B cell (primary cell): ENCODE measurements at regions not wholly inside any gene's neighbourhood (a gene's known extent, or its start where the extent isn't known, plus 50 kb on each side); places are given as distances from the start of the nearest gene placed in this dataset.
"Not testable (repeated sequence)": the region's sequence is repeated elsewhere in the genome, so short reads cannot be mapped to it uniquely, and the experiment has no call there.

Source experiments
- ATAC-seq: fragments of 200-7000 bp; cut with Tn5 transposase; one replicate; pipeline ENCODE4 v1.10.0; 2021; ENCODE audit warnings: low read depth, mild to moderate bottlenecking, moderate number of reproducible peaks, moderate library complexity
- CTCF ChIA-PET: fragments of 350-600 bp; sonication (Branson Sonifier 250); formaldehyde crosslinking; loops from one replicate; lab custom pipeline; 2021; ENCODE audit warnings: antibody characterized with exemption, inconsistent platforms; lab: Charles Lee
- POLR2A ChIA-PET: fragments of 350-600 bp; sonication (Branson Sonifier 250); formaldehyde crosslinking; loops from one replicate; lab custom pipeline; 2021; ENCODE audit warnings: antibody characterized with exemption; lab: Charles Lee
- DNase-seq: peaks from one replicate; pipeline ENCODE4 v3.0.0; 2013
- H2AFZ ChIP-seq: 2 replicates; pipeline ENCODE4 v1.6.1; 2012; ENCODE audit warnings: mild to moderate bottlenecking, low read depth, low read length; ENCODE audit not compliant: insufficient read depth, poor library complexity, severe bottlenecking
- H3K27ac ChIP-seq, 2 donors: 1 replicate in 1 of 2; 2 replicates in 1 of 2; pipeline ENCODE4 v1.5.1; 2012 to 2013; ENCODE audit warnings: low read length in 2 of 2, mild to moderate bottlenecking in 2 of 2, moderate library complexity in 1 of 2
- H3K27me3 ChIP-seq, 4 experiments: fragments of 200-600 bp in 1 of 4; sonication (generic) in 1 of 4; replicated peaks in 1 of 4; 1 replicate in 2 of 4; 2 replicates in 2 of 4; pipeline versions ENCODE4 v1.6.1 to v1.7.0; 2013 to 2016; ENCODE audit warnings: low read length in 3 of 4, mild to moderate bottlenecking in 2 of 4, mixed read lengths in 1 of 4, moderate library complexity in 1 of 4; ENCODE audit not compliant: insufficient read depth in 4 of 4, control insufficient read depth in 3 of 4; ENCODE audit errors: control extremely low read depth in 1 of 4
- H3K36me3 ChIP-seq, 2 experiments: replicated peaks in 1 of 2; 1 replicate in 1 of 2; 2 replicates in 1 of 2; pipeline versions ENCODE4 v1.6.1 to v1.7.1; 2013; ENCODE audit warnings: low read length in 1 of 2; ENCODE audit not compliant: insufficient read depth in 2 of 2, control insufficient read depth in 1 of 2; ENCODE audit errors: control extremely low read depth in 1 of 2, extremely low read depth in 1 of 2
- H3K4me1 ChIP-seq, 2 donors: fragments of 200-600 bp in 1 of 2; sonication (generic) in 1 of 2; 1 replicate in 1 of 2; 2 replicates in 1 of 2; pipeline versions ENCODE4 v1.5.1 to v1.6.1; 2013 to 2017; ENCODE audit warnings: low read length in 2 of 2; ENCODE audit not compliant: control insufficient read depth in 2 of 2, insufficient read depth in 2 of 2
- H3K4me2 ChIP-seq: replicated peaks from 2 replicates; pipeline ENCODE3; 2012; ENCODE audit warnings: mild to moderate bottlenecking, low read depth, low read length; ENCODE audit not compliant: poor library complexity, severe bottlenecking
- H3K4me3 ChIP-seq, 5 experiments: fragments of 200-600 bp in 1 of 5; sonication (generic) in 1 of 5; 1 replicate in 3 of 5; 2 replicates in 2 of 5; pipeline versions ENCODE4 v1.5.1 to v1.7.0; 2011 to 2016; ENCODE audit warnings: low read length in 4 of 5, mild to moderate bottlenecking in 4 of 5, low read depth in 2 of 5, control low read depth in 1 of 5, moderate library complexity in 1 of 5; ENCODE audit not compliant: insufficient read depth in 1 of 5; ENCODE audit errors: control extremely low read depth in 1 of 5, extremely low read depth in 1 of 5
- H3K79me2 ChIP-seq: fragments of 200-600 bp; sonication (generic); one replicate; pipeline ENCODE4 v1.6.0; 2016; ENCODE audit warnings: low read length; ENCODE audit not compliant: control insufficient read depth, insufficient read depth
- H3K9ac ChIP-seq: fragments of 200-600 bp; sonication (generic); 2 replicates; pipeline ENCODE4 v1.6.1; 2017; ENCODE audit warnings: mild to moderate bottlenecking, low read length, moderate library complexity
- H3K9me3 ChIP-seq, 3 donors: one replicate each; pipeline versions ENCODE4 v1.6.1 to v1.7.1; 2013; ENCODE audit warnings: low read length in 2 of 3; ENCODE audit not compliant: control insufficient read depth in 2 of 3, insufficient read depth in 1 of 3; ENCODE audit errors: control extremely low read depth in 1 of 3
- H4K20me1 ChIP-seq: 2 replicates; pipeline ENCODE4 v1.6.0; 2012; ENCODE audit warnings: mild to moderate bottlenecking, low read length; ENCODE audit not compliant: insufficient read depth, control insufficient read depth, poor library complexity, severe bottlenecking
- H3K27ac Mint-ChIP-seq: one replicate; pipeline ENCODE4 v1.8.0; 2021; ENCODE audit warnings: mixed read lengths
- H3K27me3 Mint-ChIP-seq: one replicate; pipeline ENCODE4 v1.8.0; 2021; ENCODE audit warnings: mixed read lengths
- H3K4me1 Mint-ChIP-seq: one replicate; pipeline ENCODE4 v1.8.0; 2021; ENCODE audit warnings: mixed read lengths
- H3K4me3 Mint-ChIP-seq: one replicate; pipeline ENCODE4 v1.8.0; 2021; ENCODE audit warnings: mixed read lengths
- H3K9me3 Mint-ChIP-seq: one replicate; pipeline ENCODE4 v1.8.0; 2022; ENCODE audit warnings: mixed read lengths; ENCODE audit not compliant: insufficient read depth
- CTCF ChIP-seq: fragments of 200-600 bp; IDR thresholded peaks from one replicate; pipeline ENCODE4 v1.8.0; 2022; ENCODE audit warnings: antibody characterized with exemption, mild to moderate bottlenecking
- EZH2 ChIP-seq: IDR thresholded peaks from 2 replicates; pipeline ENCODE4 v1.6.1; 2012; ENCODE audit warnings: borderline replicate concordance, low read depth, mild to moderate bottlenecking, moderate library complexity, low read length; ENCODE audit not compliant: insufficient read depth, poor library complexity, severe bottlenecking
- WGBS: methylation state at CpG from one replicate; pipeline ENCODE4 v1.1.5; 2013; ENCODE audit warnings: missing lambda C conversion rate; ENCODE audit not compliant: insufficient coverage; 5-methylcytosine and 5-hydroxymethylcytosine counted together
- intact Hi-C: fragments of 100-400 bp; cut with micrococcal nuclease; formaldehyde crosslinking; loops from one replicate; pipeline ENCODE4 v1.10.0; 2022

- peaks cover 13% of the 10 kb centered on the region for H3K4me1 Mint-ChIP-seq
- H3K27ac ChIP-seq = no peak overlapping the region
- H3K79me2 ChIP-seq = no peaks in the 10 kb centered on the region
- peaks cover 13 to 20% of the 10 kb centered on the region in 2 donors for H3K4me1 ChIP-seq
- H3K4me3 ChIP-seq = no peak overlapping the region
- no peaks in the 10 kb centered on the region for H3K9me3 Mint-ChIP-seq
- no peaks in the 10 kb centered on the region for H4K20me1 ChIP-seq
- H2AFZ ChIP-seq = no peak overlapping the region
- H3K27me3 Mint-ChIP-seq = no peaks in the 10 kb centered on the region
- POLR2A ChIA-PET = no interaction called here
- H3K9ac ChIP-seq = no peak overlapping the region
- H3K4me2 ChIP-seq = no peak overlapping the region
- DNase-seq = no peak
- no peaks in the 10 kb centered on the region for H3K36me3 ChIP-seq
- TF ChIP-seq CTCF = no peak
- no peak for TF ChIP-seq EZH2
- H3K9me3 ChIP-seq = no peaks in the 10 kb centered on the region
- no peak overlapping the region for H3K4me3 Mint-ChIP-seq
- no peaks in the 10 kb centered on the region for H3K27me3 ChIP-seq
- CTCF ChIA-PET = interaction anchor here (0.8 kb wide), 1 partner anchor 243 kb away, joined by 3 read pairs; no protein-coding TSS in a partner anchor
- intact Hi-C loops = no loop called here
- no peak overlapping the region for H3K27ac Mint-ChIP-seq
- no peak for ATAC-seq
- WGBS = 100% methylated on average over 4 of the region's 6 CpGs
Observed at GRCh38 chr9:105119156-105119555, 125.3 kb upstream of the SLC44A1 start.

DNA sequence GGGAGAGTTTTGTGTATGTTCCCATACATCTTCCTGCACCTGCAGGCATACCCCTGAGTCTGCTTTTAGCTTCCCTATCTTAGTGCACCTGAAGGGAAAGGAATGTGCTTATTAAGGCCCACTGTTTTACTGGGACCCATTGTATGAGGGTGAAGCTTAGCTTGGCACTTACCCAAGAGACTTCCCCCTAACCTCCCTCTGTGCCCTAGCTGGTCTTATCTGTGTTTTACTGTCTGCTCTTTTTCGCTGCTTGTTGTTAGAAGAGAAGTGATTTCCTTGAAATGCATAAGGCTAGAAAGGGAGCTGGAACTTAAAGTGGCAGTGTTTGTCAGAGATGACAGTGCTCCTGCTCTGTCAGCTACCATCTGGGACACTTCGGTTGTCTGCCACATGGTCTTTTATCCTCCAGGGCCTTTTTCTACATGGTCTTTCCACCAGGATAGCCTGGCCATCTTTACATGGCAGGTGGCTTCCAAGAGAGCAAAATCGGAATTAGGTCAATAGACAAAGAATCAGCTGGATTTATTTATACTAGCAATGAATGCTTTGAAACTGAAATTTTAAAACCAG is 122.5 kb upstream of the SLC44A1 start:
- no peak overlapping the region for H3K4me3 Mint-ChIP-seq
- H3K4me2 ChIP-seq = no peak overlapping the region
- no peaks in the 10 kb centered on the region for H3K4me1 ChIP-seq
- ATAC-seq = no peak
- H3K9me3 Mint-ChIP-seq = no peaks in the 10 kb centered on the region
- POLR2A ChIA-PET = no interaction called here
- intact Hi-C loops = no loop called here
- H3K36me3 ChIP-seq = no peaks in the 10 kb centered on the region
- peaks cover under 1% of the 10 kb centered on the region for H3K4me1 Mint-ChIP-seq
- WGBS = 93% methylated on average over 2 of the region's 3 CpGs
- no peak overlapping the region for H3K27ac Mint-ChIP-seq
- H3K27me3 ChIP-seq = no peaks in the 10 kb centered on the region
- no peak overlapping the region for H2AFZ ChIP-seq
- H3K9ac ChIP-seq = no peak overlapping the region
- no peak overlapping the region for H3K27ac ChIP-seq
- H3K4me3 ChIP-seq = no peak overlapping the region
- H3K27me3 Mint-ChIP-seq = no peaks in the 10 kb centered on the region
- H3K9me3 ChIP-seq = no peaks in the 10 kb centered on the region
- no peak for DNase-seq
- H4K20me1 ChIP-seq = no peaks in the 10 kb centered on the region
- CTCF ChIA-PET = no interaction called here
- TF ChIP-seq CTCF (no peak), EZH2 (no peak)
- no peaks in the 10 kb centered on the region for H3K79me2 ChIP-seq

DNA sequence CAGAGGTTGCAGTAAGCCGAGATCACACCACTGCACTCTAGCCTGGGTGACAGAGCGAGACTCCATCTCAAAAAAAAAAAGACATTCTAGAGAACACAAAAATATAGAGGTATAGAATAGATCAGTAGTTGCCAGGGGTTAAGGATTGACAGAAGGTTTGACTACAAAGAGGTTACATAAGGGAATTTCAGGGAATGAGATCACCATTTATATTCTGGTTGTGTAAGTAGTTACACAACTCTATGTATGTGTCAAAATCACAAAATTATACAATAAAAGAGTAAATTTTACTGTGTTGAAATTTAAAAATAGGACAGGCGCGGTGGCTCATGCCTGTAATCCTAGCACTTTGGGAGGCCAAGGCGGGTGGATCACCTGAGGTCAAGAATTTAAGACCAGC is 119.9 kb upstream of the SLC44A1 start:
- CTCF ChIA-PET, H3K27ac Mint-ChIP-seq, H2AFZ ChIP-seq, H3K4me3 ChIP-seq, intact Hi-C loops, H3K27ac ChIP-seq, H3K36me3 ChIP-seq, ATAC-seq, H3K9ac ChIP-seq, H3K79me2 ChIP-seq, H4K20me1 ChIP-seq, H3K27me3 Mint-ChIP-seq, H3K4me2 ChIP-seq, H3K4me3 Mint-ChIP-seq, H3K9me3 Mint-ChIP-seq, H3K27me3 ChIP-seq, DNase-seq, H3K9me3 ChIP-seq, POLR2A ChIA-PET: not testable (repeated sequence)
- no CpG with 5 or more reads among the region's 5 CpGs for WGBS
- peaks cover 20% of the 10 kb centered on the region for H3K4me1 Mint-ChIP-seq
- peaks cover 19 to 23% of the 10 kb centered on the region in 2 donors for H3K4me1 ChIP-seq
